Stimulated activated naive B cell treated with anti-CD40 and anti-IgM and Interleukin-4, amounts not matched to agents 10 μg/mL and 1 μg/mL and 100 μg/mL, for 72 hours (primary cell): ENCODE measurements at regions not wholly inside any gene's neighbourhood (a gene's known extent, or its start where the extent isn't known, plus 50 kb on each side); places are given as distances from the start of the nearest gene placed in this dataset.
"Not testable (repeated sequence)": the region's sequence is repeated elsewhere in the genome, so short reads cannot be mapped to it uniquely, and the experiment has no call there.

Experiments used
- ATAC-seq, 2 donors: fragments of 150-1000 bp; cut with Tn5 transposase; replicated peaks; 2 replicates each; pipeline ENCODE4 v1.10.0; 2021; ENCODE audit warnings: moderate library complexity in 1 of 2
- DNase-seq: peaks from one replicate; pipeline ENCODE4 v3.0.0; 2021
- H3K27ac Mint-ChIP-seq: one replicate; pipeline ENCODE4 v1.8.0; 2022; ENCODE audit warnings: mild to moderate bottlenecking, mixed read lengths
- H3K27me3 Mint-ChIP-seq, 2 donors: one replicate each; pipeline ENCODE4 v1.8.0; 2022; ENCODE audit warnings: mixed read lengths in 2 of 2
- H3K36me3 Mint-ChIP-seq, 2 donors: one replicate each; pipeline ENCODE4 v1.8.0; 2022; ENCODE audit warnings: mixed read lengths in 2 of 2, mild to moderate bottlenecking in 1 of 2
- H3K4me1 Mint-ChIP-seq, 2 donors: one replicate each; pipeline ENCODE4 v1.8.0; 2022; ENCODE audit warnings: mixed read lengths in 2 of 2, mild to moderate bottlenecking in 1 of 2
- H3K4me3 Mint-ChIP-seq, 2 donors: one replicate each; pipeline ENCODE4 v1.8.0; 2022; ENCODE audit warnings: mild to moderate bottlenecking in 2 of 2, mixed read lengths in 2 of 2, moderate library complexity in 1 of 2
- H3K9me3 Mint-ChIP-seq, 2 donors: one replicate each; pipeline ENCODE4 v1.8.0; 2022; ENCODE audit warnings: mixed read lengths in 2 of 2, mild to moderate bottlenecking in 1 of 2

DNA sequence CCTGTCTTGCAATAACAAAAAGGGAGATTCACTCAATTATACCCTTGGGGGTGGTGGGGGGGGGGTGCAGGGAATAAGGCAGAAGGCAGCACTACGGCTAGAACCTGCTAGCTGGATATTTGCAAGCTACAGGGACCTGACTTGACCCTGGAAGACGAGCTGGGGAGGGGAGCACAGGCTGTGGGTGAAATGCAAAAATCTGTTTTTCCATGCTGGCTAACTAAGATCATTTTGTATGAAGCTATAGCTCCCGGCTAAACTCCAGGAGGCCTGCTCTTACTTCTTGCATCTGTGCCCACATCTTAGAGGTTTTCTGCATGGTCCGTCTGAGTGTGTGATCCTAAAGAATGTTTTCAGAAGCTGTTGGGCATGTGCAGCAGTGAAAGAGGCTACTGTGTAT lies 106.6 kb downstream of the EBLN1 start:
- Mint-ChIP-seq H3K4me3 (no peak overlapping the region), H3K4me1 (no peaks in the 10 kb centered on the region), H3K9me3 (peaks cover 0 to 2% of the 10 kb centered on the region in 2 donors), H3K36me3 (no peaks in the 10 kb centered on the region), H3K27ac (no peak overlapping the region), H3K27me3 (peaks cover 10 to 28% of the 10 kb centered on the region in 2 donors)
- ATAC-seq (no peak), DNase-seq (no peak)

DNA sequence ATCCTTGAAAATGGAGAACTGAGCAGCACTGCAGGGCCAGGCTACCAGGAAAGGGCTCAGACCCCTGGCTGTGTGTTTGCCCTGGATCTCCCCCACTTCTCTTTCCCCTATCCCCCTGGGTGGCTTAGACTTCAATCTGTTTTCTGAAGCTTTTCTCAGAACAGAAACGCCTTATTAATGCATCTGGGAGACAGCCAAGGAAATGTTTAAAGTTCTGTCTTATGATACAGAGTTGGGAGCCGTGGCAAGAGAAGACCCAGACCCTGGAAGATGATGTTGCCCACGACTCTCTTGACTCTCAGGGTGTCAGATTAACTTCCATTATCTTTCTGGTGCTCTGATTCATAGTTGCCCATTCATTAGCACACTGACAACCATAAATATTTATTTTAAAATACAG lies 107.1 kb downstream of the EBLN1 start:
- no peaks in the 10 kb centered on the region for H3K36me3 Mint-ChIP-seq
- peaks cover 10 to 26% of the 10 kb centered on the region in 2 donors for H3K27me3 Mint-ChIP-seq
- no peak for ATAC-seq
- DNase-seq, result no peak
- H3K4me3 Mint-ChIP-seq, result no peak overlapping the region
- no peaks in the 10 kb centered on the region for H3K4me1 Mint-ChIP-seq
- H3K27ac Mint-ChIP-seq, result no peak overlapping the region
- peaks cover 0 to 2% of the 10 kb centered on the region in 2 donors for H3K9me3 Mint-ChIP-seq

DNA sequence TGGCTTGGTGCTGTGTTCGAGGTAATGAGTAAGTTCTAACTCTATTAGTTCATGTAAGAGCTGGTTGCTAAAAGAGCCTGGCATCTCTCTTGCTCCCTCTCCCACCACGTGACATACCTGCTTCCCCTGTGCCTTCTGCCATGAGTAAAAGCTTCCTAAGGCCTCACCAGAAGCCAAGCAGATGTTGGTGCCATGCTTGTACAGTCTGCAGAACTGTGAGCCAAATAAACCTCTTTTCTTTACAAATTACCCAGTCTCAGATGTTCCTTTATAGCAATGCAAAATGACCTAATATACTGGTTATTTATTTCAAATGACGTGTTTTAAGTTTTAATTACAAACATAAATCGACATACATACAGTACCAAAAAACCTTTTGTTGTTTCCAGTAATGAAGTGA lies 101.7 kb upstream of the DNAJC1 start:
- no peaks in the 10 kb centered on the region for H3K36me3 Mint-ChIP-seq
- H3K4me3 Mint-ChIP-seq, result no peak overlapping the region
- ATAC-seq (no peak), DNase-seq (no peak)
- H3K27me3 Mint-ChIP-seq, result peaks cover 0 to 4% of the 10 kb centered on the region in 2 donors
- H3K4me1 Mint-ChIP-seq, result no peaks in the 10 kb centered on the region
- no peak overlapping the region for H3K27ac Mint-ChIP-seq
- no peaks in the 10 kb centered on the region for H3K9me3 Mint-ChIP-seq

GRCh38 chr10:22103701-22104470 lies 100.4 kb upstream of the DNAJC1 start:
- peaks cover 0 to 4% of the 10 kb centered on the region in 2 donors for H3K27me3 Mint-ChIP-seq
- DNase-seq (no peak), ATAC-seq (peak; percentile 54 to 57)
- no peaks in the 10 kb centered on the region for H3K4me1 Mint-ChIP-seq
- H3K4me3 Mint-ChIP-seq, result no peak overlapping the region
- H3K9me3 Mint-ChIP-seq, result no peaks in the 10 kb centered on the region
- no peak overlapping the region for H3K27ac Mint-ChIP-seq
- H3K36me3 Mint-ChIP-seq, result no peaks in the 10 kb centered on the region

- H3K9me3 Mint-ChIP-seq, result peaks cover 0 to 2% of the 10 kb centered on the region in 2 donors
- no peak for DNase-seq
- no peak overlapping the region for H3K27ac Mint-ChIP-seq
- H3K36me3 Mint-ChIP-seq, result no peaks in the 10 kb centered on the region
- peaks cover 0 to 6% of the 10 kb centered on the region in 2 donors for H3K4me1 Mint-ChIP-seq
- ATAC-seq, result no peak
- H3K27me3 Mint-ChIP-seq, result peaks cover 5 to 10% of the 10 kb centered on the region in 2 donors
- no peak overlapping the region for H3K4me3 Mint-ChIP-seq
Observed at GRCh38 chr10:22097696-22098095, 94.2 kb upstream of the DNAJC1 start.

- DNase-seq, ATAC-seq, H3K27ac Mint-ChIP-seq, H3K9me3 Mint-ChIP-seq, H3K4me3 Mint-ChIP-seq, H3K4me1 Mint-ChIP-seq, H3K36me3 Mint-ChIP-seq: not testable (repeated sequence)
- H3K27me3 Mint-ChIP-seq, result peaks cover 5 to 10% of the 10 kb centered on the region in 2 donors
Observed at GRCh38 chr10:22091260-22091659, 87.7 kb upstream of the DNAJC1 start.

- ATAC-seq (no peak), DNase-seq (no peak)
- Mint-ChIP-seq H3K36me3 (no peaks in the 10 kb centered on the region), H3K27ac (no peak overlapping the region), H3K4me1 (peaks cover 0 to 5% of the 10 kb centered on the region in 2 donors), H3K4me3 (no peak overlapping the region), H3K9me3 (peaks cover 0 to 3% of the 10 kb centered on the region in 2 donors), H3K27me3 (peaks cover 15 to 25% of the 10 kb centered on the region in 2 donors)
Observed at GRCh38 chr10:22087402-22087738, 83.8 kb upstream of the DNAJC1 start.

GRCh38 chr10:22086730-22087401 lies 83.3 kb upstream of the DNAJC1 start:
- Mint-ChIP-seq H3K27me3 (peaks cover 15 to 25% of the 10 kb centered on the region in 2 donors), H3K9me3 (peaks cover 0 to 3% of the 10 kb centered on the region in 2 donors), H3K4me3 (no peak overlapping the region), H3K27ac (no peak overlapping the region), H3K4me1 (peaks cover 0 to 5% of the 10 kb centered on the region in 2 donors), H3K36me3 (no peaks in the 10 kb centered on the region)
- no peak for ATAC-seq
- no peak for DNase-seq

DNA sequence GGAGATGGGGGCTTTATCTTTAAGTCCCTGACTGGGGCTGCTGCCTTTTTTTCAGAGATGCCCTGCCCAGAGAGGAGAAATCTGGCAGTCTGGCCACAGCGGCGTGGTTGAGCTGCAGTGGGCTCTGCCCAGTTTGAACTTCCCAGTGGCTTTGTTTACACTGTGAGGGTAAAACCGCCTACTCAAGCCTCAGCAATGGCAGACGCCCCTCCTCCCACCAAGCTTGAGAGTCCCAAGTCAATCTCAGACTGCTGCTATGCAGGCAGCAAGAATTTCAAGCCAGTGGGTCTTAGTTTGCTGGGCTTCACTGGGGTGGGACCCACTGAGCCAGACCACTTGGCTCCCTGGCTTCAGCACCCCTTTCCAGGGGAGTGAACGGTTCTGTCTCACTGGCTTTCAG lies 76.4 kb upstream of the DNAJC1 start:
- not testable (repeated sequence) for H3K9me3 Mint-ChIP-seq, H3K36me3 Mint-ChIP-seq

DNA sequence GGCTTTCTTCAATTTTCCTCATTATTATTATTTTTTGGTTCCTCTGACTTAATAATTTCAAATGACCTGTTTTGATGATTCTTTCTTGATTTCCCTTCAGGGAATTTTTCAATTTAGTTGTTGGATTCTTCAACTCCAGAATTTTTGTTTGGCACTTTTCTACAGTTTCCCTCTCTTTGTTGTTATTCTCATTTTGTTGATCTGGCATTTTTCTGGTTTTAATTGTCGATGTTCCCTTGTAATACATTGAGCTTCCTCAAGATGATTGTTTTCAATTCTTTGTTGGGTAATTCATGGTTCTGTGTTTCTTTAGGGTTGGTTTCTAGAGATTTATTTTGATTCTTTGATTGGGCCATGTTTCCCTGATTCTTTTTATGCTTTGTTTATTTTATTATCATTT lies 67.8 kb upstream of the DNAJC1 start:
- H3K9me3 Mint-ChIP-seq, result peaks cover 14 to 30% of the 10 kb centered on the region in 2 donors
- no peaks in the 10 kb centered on the region for H3K4me1 Mint-ChIP-seq
- H3K36me3 Mint-ChIP-seq, result peaks cover 2 to 10% of the 10 kb centered on the region in 2 donors
- no peak overlapping the region for H3K4me3 Mint-ChIP-seq
- ATAC-seq (no peak), DNase-seq (no peak)
- no peak overlapping the region for H3K27ac Mint-ChIP-seq
- H3K27me3 Mint-ChIP-seq, result peaks cover 16 to 23% of the 10 kb centered on the region in 2 donors

More for the DNA sequence above, 76.4 kb upstream of the DNAJC1 start:
- not testable (repeated sequence) for H3K27ac Mint-ChIP-seq, ATAC-seq, DNase-seq, H3K4me3 Mint-ChIP-seq, H3K4me1 Mint-ChIP-seq
- H3K27me3 Mint-ChIP-seq, result peaks cover 46 to 61% of the 10 kb centered on the region in 2 donors

DNA sequence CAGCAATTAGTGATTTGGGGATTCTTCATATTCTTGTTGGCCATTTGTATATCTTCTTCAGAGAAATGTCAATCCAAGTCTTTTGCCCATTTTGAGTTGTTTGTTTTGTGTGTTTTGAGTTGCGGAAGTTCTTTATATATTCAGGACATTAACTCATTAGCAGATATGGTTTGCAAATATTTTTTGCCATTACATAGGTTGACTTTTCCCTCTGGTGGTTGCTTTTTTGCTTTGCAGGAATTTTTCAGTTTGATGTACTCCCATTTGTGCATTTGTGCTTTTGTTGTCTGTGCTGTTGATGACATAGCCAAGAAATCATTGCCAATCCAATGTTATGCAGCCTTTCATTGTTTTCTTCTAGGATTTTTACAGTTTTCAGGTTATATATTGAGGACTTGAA lies 63.6 kb upstream of the DNAJC1 start:
- H3K27me3 Mint-ChIP-seq, result peaks cover 6 to 11% of the 10 kb centered on the region in 2 donors
- ATAC-seq, result no peak

GRCh38 chr10:22060984-22061383 lies 57.5 kb upstream of the DNAJC1 start:
- Mint-ChIP-seq H3K27me3 (peaks cover 13 to 21% of the 10 kb centered on the region in 2 donors), H3K9me3 (peaks cover 0 to 11% of the 10 kb centered on the region in 2 donors)
- not testable (repeated sequence) for H3K4me1 Mint-ChIP-seq, H3K4me3 Mint-ChIP-seq, ATAC-seq, DNase-seq, H3K36me3 Mint-ChIP-seq, H3K27ac Mint-ChIP-seq

More for the DNA sequence above, 63.6 kb upstream of the DNAJC1 start:
- Mint-ChIP-seq H3K4me3 (no peak overlapping the region), H3K27ac (no peak overlapping the region), H3K36me3 (peaks cover 2 to 10% of the 10 kb centered on the region in 2 donors), H3K9me3 (peaks cover 16 to 20% of the 10 kb centered on the region in 2 donors), H3K4me1 (no peaks in the 10 kb centered on the region)
- no peak for DNase-seq

GRCh38 chr10:22058201-22058600 lies 54.7 kb upstream of the DNAJC1 start:
- no peak for ATAC-seq
- no peak for DNase-seq
- Mint-ChIP-seq H3K9me3 (peaks cover 0 to 5% of the 10 kb centered on the region in 2 donors), H3K27ac (no peak overlapping the region), H3K4me1 (no peaks in the 10 kb centered on the region), H3K36me3 (no peaks in the 10 kb centered on the region), H3K27me3 (peaks cover 13 to 16% of the 10 kb centered on the region in 2 donors), H3K4me3 (no peak overlapping the region)

- DNase-seq (no peak), ATAC-seq (no peak)
- Mint-ChIP-seq H3K27me3 (peaks cover 7 to 9% of the 10 kb centered on the region in 2 donors), H3K9me3 (peaks cover 0 to 3% of the 10 kb centered on the region in 2 donors), H3K36me3 (no peaks in the 10 kb centered on the region), H3K4me1 (no peaks in the 10 kb centered on the region), H3K4me3 (no peak overlapping the region), H3K27ac (no peak overlapping the region)
Observed at GRCh38 chr10:22054961-22055360, 51.4 kb upstream of the DNAJC1 start.
